BJ (cell line): ENCODE measurements at regions not wholly inside any gene's neighbourhood (a gene's known extent, or its start where the extent isn't known, plus 50 kb on each side); places are given as distances from the start of the nearest gene placed in this dataset.

Experiments used
- CTCF ChIA-PET: fragments of 350-600 bp; formaldehyde crosslinking; extraction: SDS; loops from one replicate; lab custom pipeline; 2021; ENCODE audit warnings: antibody characterized with exemption, inconsistent platforms; lab: Yijun Ruan, JAX
- POLR2A ChIA-PET: fragments of 300-600 bp; sonication (Branson Sonifier 250); formaldehyde crosslinking; extraction: SDS; loops from one replicate; lab custom pipeline; 2021; ENCODE audit warnings: antibody characterized with exemption; lab: Charles Lee
- DNase-seq: peaks from one replicate; pipeline ENCODE4 v3.0.0-alpha.2; 2011; ENCODE audit warnings: low read depth
- H3K27me3 ChIP-seq: 2 replicates; pipeline ENCODE4 v1.6.0; 2011; ENCODE audit warnings: low read length; ENCODE audit not compliant: control insufficient read depth, insufficient read depth
- H3K36me3 ChIP-seq: 2 replicates; pipeline ENCODE4 v1.5.1; 2011; ENCODE audit warnings: low read length; ENCODE audit not compliant: control insufficient read depth, insufficient read depth
- H3K4me3 ChIP-seq: 2 replicates; pipeline ENCODE4 v1.5.1; 2011; ENCODE audit warnings: low read depth, mild to moderate bottlenecking, control low read depth, low read length
- TF ChIP-seq, protein P1 (sequence below): IDR thresholded peaks from 2 replicates; pipeline ENCODE4 v1.5.1; 2011; ENCODE audit warnings: low read depth, mild to moderate bottlenecking, control low read depth, inconsistent platforms, low read length, moderate library complexity; ENCODE audit not compliant: insufficient read depth

DNA sequence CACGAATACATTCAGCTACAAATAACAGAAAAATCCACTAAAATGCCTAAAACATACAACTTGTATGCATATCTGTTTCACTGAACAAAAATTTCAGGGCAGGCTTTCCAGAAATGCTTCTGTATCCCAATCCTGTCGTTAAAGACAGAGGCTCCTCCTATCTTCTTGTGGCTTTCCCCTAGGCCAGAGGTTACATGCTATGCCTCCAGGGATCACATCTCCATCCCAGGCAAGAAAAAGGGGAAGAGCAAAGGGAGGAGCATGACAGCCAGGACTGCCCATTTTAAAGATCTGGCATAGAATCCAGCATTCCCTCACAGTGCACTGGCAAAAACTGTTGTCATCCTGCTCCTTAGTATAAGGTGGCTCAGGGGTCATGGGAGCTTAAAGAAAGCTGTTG, 268.7 kb upstream of the SETBP1 start:
- ChIA-PET CTCF (no interaction called here), POLR2A (no interaction called here)
- H3K36me3 ChIP-seq = no peaks in the 10 kb centered on the region
- no peak for DNase-seq
- TF ChIP-seq, protein P1, sequence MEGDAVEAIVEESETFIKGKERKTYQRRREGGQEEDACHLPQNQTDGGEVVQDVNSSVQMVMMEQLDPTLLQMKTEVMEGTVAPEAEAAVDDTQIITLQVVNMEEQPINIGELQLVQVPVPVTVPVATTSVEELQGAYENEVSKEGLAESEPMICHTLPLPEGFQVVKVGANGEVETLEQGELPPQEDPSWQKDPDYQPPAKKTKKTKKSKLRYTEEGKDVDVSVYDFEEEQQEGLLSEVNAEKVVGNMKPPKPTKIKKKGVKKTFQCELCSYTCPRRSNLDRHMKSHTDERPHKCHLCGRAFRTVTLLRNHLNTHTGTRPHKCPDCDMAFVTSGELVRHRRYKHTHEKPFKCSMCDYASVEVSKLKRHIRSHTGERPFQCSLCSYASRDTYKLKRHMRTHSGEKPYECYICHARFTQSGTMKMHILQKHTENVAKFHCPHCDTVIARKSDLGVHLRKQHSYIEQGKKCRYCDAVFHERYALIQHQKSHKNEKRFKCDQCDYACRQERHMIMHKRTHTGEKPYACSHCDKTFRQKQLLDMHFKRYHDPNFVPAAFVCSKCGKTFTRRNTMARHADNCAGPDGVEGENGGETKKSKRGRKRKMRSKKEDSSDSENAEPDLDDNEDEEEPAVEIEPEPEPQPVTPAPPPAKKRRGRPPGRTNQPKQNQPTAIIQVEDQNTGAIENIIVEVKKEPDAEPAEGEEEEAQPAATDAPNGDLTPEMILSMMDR = no peak
- no peak overlapping the region for H3K4me3 ChIP-seq
- H3K27me3 ChIP-seq = no peaks in the 10 kb centered on the region

DNA sequence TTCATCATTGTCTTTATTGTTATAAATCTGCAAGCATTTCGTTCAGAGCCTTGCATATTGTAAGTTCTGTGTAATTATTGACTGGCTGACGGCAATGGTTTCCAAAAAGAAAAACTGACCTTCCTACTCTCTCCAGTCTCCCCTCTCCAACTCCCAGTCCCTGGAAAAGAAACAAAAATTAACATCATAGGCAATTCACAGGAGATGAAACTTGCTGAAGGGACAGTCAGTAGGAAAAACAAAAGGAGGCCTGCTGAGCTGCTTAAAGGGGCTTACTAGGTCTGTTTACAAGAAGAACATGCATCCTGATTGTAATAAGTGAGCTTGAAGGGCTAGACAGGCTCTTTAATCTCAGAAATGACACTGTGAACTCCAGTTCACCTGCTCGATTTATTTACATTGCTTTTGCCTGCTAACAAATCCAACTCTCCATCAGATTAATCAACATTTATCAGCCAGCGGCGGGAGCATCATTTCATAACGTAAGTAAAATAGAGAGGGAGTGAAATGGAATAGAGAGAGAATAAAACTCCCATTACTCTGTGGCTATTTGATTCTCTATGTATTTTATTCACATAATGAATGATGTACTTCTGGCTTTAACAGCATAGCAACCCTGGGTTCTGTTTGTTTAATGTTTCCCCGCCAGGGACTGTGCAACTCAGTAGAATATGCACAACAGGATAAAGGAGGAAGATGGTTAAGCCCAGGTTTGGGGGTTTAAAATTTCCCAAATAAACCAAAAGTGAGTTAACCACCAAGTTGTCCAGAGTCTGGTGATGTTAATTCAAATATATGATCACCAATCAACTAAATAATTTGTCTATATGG, 256.7 kb upstream of the SETBP1 start:
- Histone ChIP-seq H3K4me3 (no peak overlapping the region), H3K27me3 (no peaks in the 10 kb centered on the region), H3K36me3 (no peaks in the 10 kb centered on the region)
- ChIA-PET POLR2A (no interaction called here), CTCF (no interaction called here)
- no peak for DNase-seq
- TF ChIP-seq, protein P1 = no peak

DNA sequence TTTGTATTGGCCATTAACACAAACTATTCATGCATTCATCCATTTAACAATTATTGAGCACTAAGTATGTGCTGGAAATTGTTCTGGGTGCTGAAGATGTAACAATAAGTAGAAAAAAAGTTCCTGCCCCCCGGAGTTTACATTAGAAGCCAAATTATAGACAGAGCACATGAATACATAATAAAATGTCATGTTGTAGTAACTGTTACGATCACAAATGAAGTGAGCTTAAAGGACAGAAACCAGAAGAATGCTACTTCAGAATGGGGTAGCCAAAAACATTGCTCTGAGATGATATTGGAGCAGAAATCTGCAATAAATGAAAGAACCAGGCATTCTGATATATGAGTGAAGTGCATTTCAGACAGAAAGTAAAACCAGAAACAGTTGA, 256.0 kb upstream of the SETBP1 start:
- Histone ChIP-seq H3K27me3 (no peaks in the 10 kb centered on the region), H3K36me3 (no peaks in the 10 kb centered on the region), H3K4me3 (no peak overlapping the region)
- ChIA-PET POLR2A (no interaction called here), CTCF (no interaction called here)
- DNase-seq = no peak
- TF ChIP-seq, protein P1 = no peak

DNA sequence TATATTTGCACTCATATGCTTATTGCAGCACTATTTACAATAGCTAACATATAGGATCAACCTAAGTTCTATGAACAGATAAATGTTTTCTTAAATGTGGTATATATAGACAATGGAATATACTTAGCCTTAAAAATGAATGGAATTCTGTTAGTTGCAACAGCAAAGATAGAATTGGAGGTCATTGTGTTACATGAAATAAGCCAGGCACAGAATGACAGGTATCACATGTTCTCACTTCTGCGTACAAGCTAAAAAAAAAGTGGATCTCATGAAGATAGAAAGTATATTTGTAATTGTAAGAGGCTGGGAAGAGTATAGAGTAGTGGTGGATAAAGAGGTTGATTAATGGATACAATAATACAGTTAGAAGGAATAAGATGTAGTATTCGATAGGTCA, 255.5 kb upstream of the SETBP1 start:
- ChIA-PET CTCF (no interaction called here), POLR2A (no interaction called here)
- Histone ChIP-seq H3K36me3 (no peaks in the 10 kb centered on the region), H3K4me3 (no peak overlapping the region), H3K27me3 (no peaks in the 10 kb centered on the region)
- DNase-seq = no peak
- TF ChIP-seq, protein P1 = no peak

DNA sequence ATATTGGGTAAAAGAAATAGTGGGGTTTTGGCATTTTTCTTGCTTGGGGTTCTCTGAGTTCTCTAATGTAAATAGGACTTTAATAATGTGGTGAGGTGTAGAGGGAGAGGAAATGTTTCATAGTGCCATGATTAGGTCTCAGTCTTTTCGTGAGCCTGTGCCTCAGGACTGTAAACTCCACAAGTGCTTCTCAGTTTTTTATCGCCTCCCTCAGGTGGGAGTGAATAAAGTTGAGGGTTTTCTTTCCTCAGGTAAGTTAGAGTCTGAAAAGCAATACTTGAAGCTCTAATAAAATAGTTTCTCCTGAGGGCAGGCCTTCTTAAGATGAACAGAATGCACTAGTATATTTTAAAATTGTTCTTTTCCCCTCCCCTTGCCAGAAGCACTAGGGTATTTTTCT, 243.1 kb upstream of the SETBP1 start:
- CTCF ChIA-PET = no interaction called here
- DNase-seq = no peak
- TF ChIP-seq, protein P1 = no peak
- H3K4me3 ChIP-seq = no peak overlapping the region
- POLR2A ChIA-PET = no interaction called here
- H3K27me3 ChIP-seq = no peaks in the 10 kb centered on the region
- H3K36me3 ChIP-seq = no peaks in the 10 kb centered on the region
